GM18520 (cell line): ENCODE measurements at regions not wholly inside any gene's neighbourhood (a gene's known extent, or its start where the extent isn't known, plus 50 kb on each side); places are given as distances from the start of the nearest gene placed in this dataset.
"Not testable (repeated sequence)": the region's sequence is repeated elsewhere in the genome, so short reads cannot be mapped to it uniquely, and the experiment has no call there.

Source experiments
- ATAC-seq: cut with Tn5 transposase; IDR thresholded peaks from one replicate; pipeline ENCODE4 v1.9.1; 2021; ENCODE audit not compliant: unreplicated experiment

GRCh38 chr3:55297706-55298105 is 189.4 kb downstream of the WNT5A start:
- ATAC-seq, result no peak

- no peak for ATAC-seq
Observed at GRCh38 chr3:55297245-55297644, 189.9 kb downstream of the WNT5A start.

GRCh38 chr3:55296791-55297190 is 190.3 kb downstream of the WNT5A start:
- ATAC-seq, result no peak

GRCh38 chr3:55296030-55296429 is 191.1 kb downstream of the WNT5A start:
- no peak for ATAC-seq

GRCh38 chr3:55294557-55294956 is 192.5 kb downstream of the WNT5A start:
- ATAC-seq, result no peak

- ATAC-seq, result no peak
Observed at GRCh38 chr3:55292360-55292759, 194.7 kb downstream of the WNT5A start.

GRCh38 chr3:55288657-55289056 is 198.4 kb downstream of the WNT5A start:
- no peak for ATAC-seq

GRCh38 chr3:55286693-55287092 is 200.4 kb downstream of the WNT5A start:
- ATAC-seq, result no peak

- ATAC-seq, result no peak
Observed at GRCh38 chr3:55285156-55285555, 201.9 kb downstream of the WNT5A start.

GRCh38 chr3:55283441-55283925 is 203.6 kb downstream of the WNT5A start:
- ATAC-seq, result no peak

GRCh38 chr3:55282994-55283393 is 204.1 kb downstream of the WNT5A start:
- no peak for ATAC-seq

- ATAC-seq, result no peak
Observed at GRCh38 chr3:55272031-55272645, 215.0 kb downstream of the WNT5A start.

GRCh38 chr3:55271549-55271948 is 215.6 kb downstream of the WNT5A start:
- ATAC-seq, result no peak

- ATAC-seq, result no peak
Observed at GRCh38 chr3:55270976-55271375, 216.1 kb downstream of the WNT5A start.

- ATAC-seq, result no peak
Observed at GRCh38 chr3:55269636-55270035, 217.5 kb downstream of the WNT5A start.

GRCh38 chr3:55269096-55269495 is 218.0 kb downstream of the WNT5A start:
- no peak for ATAC-seq

- no peak for ATAC-seq
Observed at GRCh38 chr3:55267206-55267930, 219.7 kb downstream of the WNT5A start.

GRCh38 chr3:55264919-55265318 is 222.2 kb downstream of the WNT5A start:
- no peak for ATAC-seq

- no peak for ATAC-seq
Observed at GRCh38 chr3:55252921-55253320, 234.2 kb downstream of the WNT5A start.

GRCh38 chr3:55249156-55249555 is 237.9 kb downstream of the WNT5A start:
- not testable (repeated sequence) for ATAC-seq

GRCh38 chr3:55247666-55248065 is 239.4 kb downstream of the WNT5A start:
- no peak for ATAC-seq

- no peak for ATAC-seq
Observed at GRCh38 chr3:55246033-55246432, 241.1 kb downstream of the WNT5A start.

GRCh38 chr3:55245351-55245750 is 241.8 kb downstream of the WNT5A start:
- no peak for ATAC-seq
